HepG2 (cell line): ENCODE measurements at regions not wholly inside any gene's neighbourhood (a gene's known extent, or its start where the extent isn't known, plus 50 kb on each side); places are given as distances from the start of the nearest gene placed in this dataset.

Source experiments
- ATAC-seq: fragments of 200-7000 bp; cut with Tn5 transposase; 3 replicates; pipeline ENCODE4 v1.9.1; 2020; ENCODE audit warnings: mild to moderate bottlenecking, moderate library complexity
- BruUV-seq: library from RNA; stranded (reverse); fragments of 400-500 nt; replicated peaks from 2 replicates; lab custom pipeline; 2021; lab: Mats Ljungman, UMichigan
- CTCF ChIA-PET: fragments of 300-600 bp; formaldehyde crosslinking; extraction: SDS; loops from one replicate; lab custom pipeline; 2021; ENCODE audit warnings: low total read pairs, inconsistent platforms, low intra/inter-chr PET ratio; lab: Yijun Ruan, JAX
- POLR2A ChIA-PET: fragments of 350-600 bp; sonication (Branson Sonifier 250); formaldehyde crosslinking; loops from one replicate; lab custom pipeline; 2020; ENCODE audit warnings: antibody characterized with exemption, inconsistent platforms; lab: Yijun Ruan, JAX
- DNase-seq: peaks from one replicate; pipeline ENCODE4 v3.0.0-alpha.2; 2015; ENCODE audit warnings: low spot score
- FAIRE-seq: peaks from 3 replicates; lab custom pipeline; 2011; peaks lifted over from hg19 to GRCh38; lab: Jason Lieb, UNC
- H2AFZ ChIP-seq: one replicate; pipeline ENCODE4 v1.6.1; 2011; ENCODE audit warnings: low read length, inconsistent platforms
- H3K27ac ChIP-seq: fragments of 300-600 bp; 3 replicates; pipeline ENCODE4 v1.8.0; 2011; ENCODE audit warnings: mixed run types, mild to moderate bottlenecking, mixed read lengths, low read length, inconsistent platforms; ENCODE audit not compliant: insufficient read depth; ENCODE audit errors: extremely low read length
- H3K27me3 ChIP-seq, 2 experiments: fragments of 200-600 bp in 1 of 2; 2 replicates in 1 of 2; 3 replicates in 1 of 2; pipeline versions ENCODE4 v1.6.0 to v1.8.0; 2011; ENCODE audit warnings: low read length in 2 of 2, mild to moderate bottlenecking in 2 of 2, moderate library complexity in 2 of 2, inconsistent platforms in 1 of 2; ENCODE audit not compliant: insufficient read depth in 2 of 2, control insufficient read depth in 1 of 2
- H3K36me3 ChIP-seq, 2 experiments: fragments of 200-600 bp in 1 of 2; replicated peaks in 1 of 2; 2 replicates in 1 of 2; 3 replicates in 1 of 2; pipeline versions ENCODE4 v1.5.1 to v1.8.0; 2011; ENCODE audit warnings: low read length in 2 of 2, inconsistent platforms in 1 of 2; ENCODE audit not compliant: insufficient read depth in 2 of 2, control insufficient read depth in 1 of 2
- H3K4me1 ChIP-seq: 2 replicates; pipeline ENCODE4 v1.5.1; 2012; ENCODE audit warnings: low read length, inconsistent platforms; ENCODE audit not compliant: insufficient read depth
- H3K4me2 ChIP-seq: 2 replicates; pipeline ENCODE4 v1.6.0; 2011; ENCODE audit warnings: low read depth, low read length, inconsistent platforms
- H3K4me3 ChIP-seq, 3 experiments: fragments of 200-600 bp in 1 of 3; sonication (generic), shearing (Covaris generic) in 1 of 3; replicated peaks in 1 of 3; 2 replicates each; pipeline ENCODE4 v1.5.1; 2011 to 2016; ENCODE audit warnings: low read length in 3 of 3, inconsistent platforms in 2 of 3, low read depth in 2 of 3, mild to moderate bottlenecking in 2 of 3, control low read depth in 1 of 3, mixed read lengths in 1 of 3; ENCODE audit not compliant: insufficient read depth in 1 of 3
- H3K79me2 ChIP-seq: one replicate; pipeline ENCODE4 v1.6.1; 2011; ENCODE audit warnings: low read length, inconsistent platforms; ENCODE audit not compliant: insufficient read depth
- H3K9ac ChIP-seq: 2 replicates; pipeline ENCODE4 v1.6.0; 2011; ENCODE audit warnings: mild to moderate bottlenecking, low read depth, low read length, inconsistent platforms; ENCODE audit not compliant: insufficient read depth
- H3K9me3 ChIP-seq: 2 replicates; pipeline ENCODE4 v1.5.1; 2012; ENCODE audit warnings: mild to moderate bottlenecking, low read length
- H4K20me1 ChIP-seq: 2 replicates; pipeline ENCODE4 v1.6.0; 2011; ENCODE audit warnings: inconsistent platforms, mild to moderate bottlenecking, low read length, moderate library complexity; ENCODE audit not compliant: insufficient read depth
- ATF7 ChIP-seq, 2 experiments: fragments of 450-650 bp in 1 of 2; sonication (generic) in 1 of 2; formaldehyde crosslinking in 1 of 2; IDR thresholded peaks; 2 replicates each; pipeline versions ENCODE4 v1.4.0 to v1.6.1; 2016 to 2020; ENCODE audit warnings: antibody characterized with exemption in 1 of 2, mild to moderate bottlenecking in 1 of 2, missing genetic modification reagents in 1 of 2
- GTF3A ChIP-seq: sonication (generic); formaldehyde crosslinking; conservative IDR thresholded peaks from 2 replicates; pipeline ENCODE4 v1.4.0; 2020; ENCODE audit warnings: mild to moderate bottlenecking, missing genetic modification reagents
- POLR2G ChIP-seq: fragments of 200-400 bp; formaldehyde crosslinking; IDR thresholded peaks from 2 replicates; pipeline ENCODE4 v1.6.1; 2018; ENCODE audit warnings: mild to moderate bottlenecking, low read depth, low read length, moderate library complexity
- RAD21 ChIP-seq: fragments of 450-650 bp; formaldehyde crosslinking; IDR thresholded peaks from 2 replicates; pipeline ENCODE4 v1.5.0; 2020; ENCODE audit warnings: mild to moderate bottlenecking
- SCMH1 ChIP-seq: sonication (generic); formaldehyde crosslinking; IDR thresholded peaks from 2 replicates; pipeline ENCODE4 v1.9.0; 2021; ENCODE audit warnings: missing genetic modification reagents, mild to moderate bottlenecking, borderline replicate concordance
- TERF1 ChIP-seq: sonication (generic); formaldehyde crosslinking; IDR thresholded peaks from 2 replicates; pipeline ENCODE4 v1.8.0; 2022; ENCODE audit warnings: mild to moderate bottlenecking, missing genetic modification reagents, moderate library complexity
- ZFP36L1 ChIP-seq: sonication (generic); formaldehyde crosslinking; IDR thresholded peaks from 2 replicates; pipeline ENCODE4 v1.8.0; 2022; ENCODE audit warnings: mild to moderate bottlenecking, missing genetic modification reagents, moderate library complexity
- ZNF180 ChIP-seq: sonication (generic); formaldehyde crosslinking; IDR thresholded peaks from 2 replicates; pipeline ENCODE4 v1.4.0; 2020; ENCODE audit warnings: low read depth, missing genetic modification reagents, borderline replicate concordance
- ZNF253 ChIP-seq: sonication (generic); formaldehyde crosslinking; IDR thresholded peaks from 2 replicates; pipeline ENCODE4 v1.8.0; 2022; ENCODE audit warnings: mild to moderate bottlenecking, missing genetic modification reagents, borderline replicate concordance
- ZNF510 ChIP-seq: sonication (generic); formaldehyde crosslinking; IDR thresholded peaks from 2 replicates; pipeline ENCODE4 v1.4.0; 2020; ENCODE audit warnings: low read depth, mild to moderate bottlenecking, missing genetic modification reagents
- ZNF781 ChIP-seq: sonication (generic); formaldehyde crosslinking; IDR thresholded peaks from 2 replicates; pipeline ENCODE4 v1.5.1; 2020; ENCODE audit warnings: borderline replicate concordance, mild to moderate bottlenecking, missing genetic modification reagents; ENCODE audit errors: not compliant biosample characterization
- WGBS: methylation state at CpG from one replicate; pipeline ENCODE4 v1.1.6; 2017; ENCODE audit warnings: low lambda C conversion rate; 5-methylcytosine and 5-hydroxymethylcytosine counted together
- in situ Hi-C: cut with HindIII; loops from 2 replicates; pipeline ENCODE4 v1.10.0; 2017; ENCODE audit warnings: low pct_unique_long_range_greater_than_20kb; ENCODE audit not compliant: extremely low pct_ligation_motif_present
- intact Hi-C: fragments of 100-400 bp; cut with micrococcal nuclease; formaldehyde crosslinking; loops from one replicate; pipeline ENCODE4 v1.10.0; 2022; ENCODE audit not compliant: unreplicated experiment
- TF ChIP-seq, protein P1 (sequence below): sonication (generic); formaldehyde crosslinking; IDR thresholded peaks from 2 replicates; pipeline ENCODE4 v1.8.1; 2022; ENCODE audit warnings: low read depth, mild to moderate bottlenecking, missing genetic modification reagents

DNA sequence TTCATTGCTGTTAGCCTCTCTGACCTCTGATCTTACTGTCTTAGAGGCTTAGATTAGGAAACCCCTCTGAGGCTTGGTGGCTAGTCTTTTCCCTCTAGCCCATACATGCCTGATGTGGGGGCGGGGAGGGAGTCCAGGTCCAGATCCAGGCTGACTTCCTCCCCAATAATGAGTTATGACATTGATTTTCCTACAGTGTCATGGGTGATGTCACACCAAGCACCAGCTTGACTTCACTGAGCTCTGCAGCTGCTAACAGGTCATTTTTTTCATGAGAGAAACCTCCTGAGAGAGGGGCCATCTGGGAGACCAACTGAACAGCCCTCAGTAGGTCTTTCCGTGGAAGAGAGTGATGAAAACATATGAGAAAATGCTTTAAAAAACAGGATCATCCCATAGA, 180.2 kb upstream of the N4BP1 start (continued):
- no peak for TF ChIP-seq ZNF781 (CRISPR knock-in tag)

DNA sequence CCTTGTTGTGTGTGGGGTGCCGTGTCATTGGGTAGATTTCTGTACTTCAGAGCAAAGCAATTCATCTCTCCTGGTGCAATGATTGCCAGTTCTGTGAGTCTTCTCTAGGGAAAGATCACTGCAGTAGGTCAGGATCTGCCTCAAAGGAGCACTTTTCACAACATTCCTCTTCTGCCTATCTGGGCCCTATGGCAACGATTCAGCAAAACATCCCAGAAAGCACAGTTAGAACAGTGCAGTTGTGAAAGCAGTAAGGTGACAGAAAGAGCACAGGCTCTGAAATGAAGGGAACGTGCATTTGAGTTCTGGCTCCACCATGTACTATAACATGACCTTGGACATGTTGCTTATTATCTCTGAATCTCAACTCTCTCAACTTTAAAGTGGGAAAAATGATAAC, 178.5 kb upstream of the N4BP1 start:
- FAIRE-seq, result no peak
- intact Hi-C loops, result no loop called here
- no TSS peak for BruUV-seq
- H3K9me3 ChIP-seq, result peaks cover 6% of the 10 kb centered on the region; the same call in 1 of the 2 replicates
- in situ Hi-C loops, result no loop called here
- DNase-seq, result no peak
- WGBS, result 2% methylated on average over 3 of the region's 3 CpGs
- no peak overlapping the region for H3K27ac ChIP-seq
- no peak overlapping the region for H3K4me3 ChIP-seq
- ATAC-seq, result no peak
- ChIA-PET POLR2A (no interaction called here), CTCF (no interaction called here)
- H2AFZ ChIP-seq, result no peak overlapping the region
- TF ChIP-seq ZFP36L1, result no peak
- no peak for TF ChIP-seq RAD21
- H3K27me3 ChIP-seq, result no peaks in the 10 kb centered on the region
- no peak overlapping the region for H3K4me2 ChIP-seq
- H3K9ac ChIP-seq, result no peak overlapping the region
- no peaks in the 10 kb centered on the region for H3K36me3 ChIP-seq
- no peaks in the 10 kb centered on the region for H3K79me2 ChIP-seq
- H3K4me1 ChIP-seq, result no peaks in the 10 kb centered on the region
- no peaks in the 10 kb centered on the region for H4K20me1 ChIP-seq

- no TSS peak for BruUV-seq
- no peak for DNase-seq
- H3K36me3 ChIP-seq, result no peaks in the 10 kb centered on the region
- no peak overlapping the region for H2AFZ ChIP-seq
- no peak overlapping the region for H3K4me2 ChIP-seq
- no peak overlapping the region for H3K9ac ChIP-seq
- H3K79me2 ChIP-seq, result no peaks in the 10 kb centered on the region
- no peak for FAIRE-seq
- 2% methylated on average over 4 of the region's 4 CpGs for WGBS
- ChIA-PET POLR2A (no interaction called here), CTCF (no interaction called here)
- H4K20me1 ChIP-seq, result no peaks in the 10 kb centered on the region
- TF ChIP-seq POLR2G, result no peak
- TF ChIP-seq, protein P1, sequence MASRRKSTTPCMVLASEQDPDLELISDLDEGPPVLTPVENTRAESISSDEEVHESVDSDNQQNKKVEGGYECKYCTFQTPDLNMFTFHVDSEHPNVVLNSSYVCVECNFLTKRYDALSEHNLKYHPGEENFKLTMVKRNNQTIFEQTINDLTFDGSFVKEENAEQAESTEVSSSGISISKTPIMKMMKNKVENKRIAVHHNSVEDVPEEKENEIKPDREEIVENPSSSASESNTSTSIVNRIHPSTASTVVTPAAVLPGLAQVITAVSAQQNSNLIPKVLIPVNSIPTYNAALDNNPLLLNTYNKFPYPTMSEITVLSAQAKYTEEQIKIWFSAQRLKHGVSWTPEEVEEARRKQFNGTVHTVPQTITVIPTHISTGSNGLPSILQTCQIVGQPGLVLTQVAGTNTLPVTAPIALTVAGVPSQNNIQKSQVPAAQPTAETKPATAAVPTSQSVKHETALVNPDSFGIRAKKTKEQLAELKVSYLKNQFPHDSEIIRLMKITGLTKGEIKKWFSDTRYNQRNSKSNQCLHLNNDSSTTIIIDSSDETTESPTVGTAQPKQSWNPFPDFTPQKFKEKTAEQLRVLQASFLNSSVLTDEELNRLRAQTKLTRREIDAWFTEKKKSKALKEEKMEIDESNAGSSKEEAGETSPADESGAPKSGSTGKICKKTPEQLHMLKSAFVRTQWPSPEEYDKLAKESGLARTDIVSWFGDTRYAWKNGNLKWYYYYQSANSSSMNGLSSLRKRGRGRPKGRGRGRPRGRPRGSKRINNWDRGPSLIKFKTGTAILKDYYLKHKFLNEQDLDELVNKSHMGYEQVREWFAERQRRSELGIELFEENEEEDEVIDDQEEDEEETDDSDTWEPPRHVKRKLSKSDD (CRISPR knock-in tag), result no peak
- no peak for TF ChIP-seq ZNF253 (CRISPR knock-in tag)
- no peak for TF ChIP-seq GTF3A (CRISPR knock-in tag)
- TF ChIP-seq ZNF510 (CRISPR knock-in tag), result no peak
- no peak for TF ChIP-seq ATF7 (IDR thresholded peaks at IDR 0.05)
- TF ChIP-seq ATF7 (CRISPR knock-in tag; IDR thresholded peaks at IDR 0.05), result no peak
- TF ChIP-seq SCMH1 (CRISPR knock-in tag), result no peak
- no peak for TF ChIP-seq ZNF180 (CRISPR knock-in tag)
- no peak for TF ChIP-seq TERF1 (CRISPR knock-in tag)
- no peak for ATAC-seq
- no peaks in the 10 kb centered on the region for H3K4me1 ChIP-seq
- H3K27me3 ChIP-seq, result no peaks in the 10 kb centered on the region
- no peak overlapping the region for H3K27ac ChIP-seq
- intact Hi-C loops, result no loop called here
- H3K9me3 ChIP-seq, result no peaks in the 10 kb centered on the region
- in situ Hi-C loops, result no loop called here
- no peak overlapping the region for H3K4me3 ChIP-seq
Observed at GRCh38 chr16:48745541-48745940, 135.6 kb upstream of the N4BP1 start.
